Endothelial cell (in vitro differentiated cells): ENCODE measurements at regions not wholly inside any gene's neighbourhood (a gene's known extent, or its start where the extent isn't known, plus 50 kb on each side); places are given as distances from the start of the nearest gene placed in this dataset.
A peak's percentile ranks its signal among the peaks of the same experiment; 100 is the strongest.

ENCODE experiments used
- DNase-seq: peaks from one replicate; pipeline ENCODE4 v3.0.0; 2021; ENCODE audit warnings: low spot score
- H3K27ac Mint-ChIP-seq: one replicate; pipeline ENCODE4 v1.8.0; 2021; ENCODE audit warnings: mixed read lengths, inconsistent platforms; ENCODE audit not compliant: unreplicated experiment
- H3K27me3 Mint-ChIP-seq: one replicate; pipeline ENCODE4 v1.8.0; 2021; ENCODE audit warnings: mild to moderate bottlenecking, moderate library complexity, mixed read lengths, inconsistent platforms; ENCODE audit not compliant: unreplicated experiment
- H3K36me3 Mint-ChIP-seq: one replicate; pipeline ENCODE4 v1.8.0; 2021; ENCODE audit warnings: mild to moderate bottlenecking, low read depth, mixed read lengths, inconsistent platforms; ENCODE audit not compliant: unreplicated experiment
- H3K4me1 Mint-ChIP-seq: one replicate; pipeline ENCODE4 v1.8.0; 2021; ENCODE audit warnings: mild to moderate bottlenecking, mixed read lengths, inconsistent platforms; ENCODE audit not compliant: unreplicated experiment
- H3K4me3 Mint-ChIP-seq: one replicate; pipeline ENCODE4 v1.8.0; 2021; ENCODE audit warnings: mild to moderate bottlenecking, mixed read lengths, inconsistent platforms; ENCODE audit not compliant: unreplicated experiment
- H3K9me3 Mint-ChIP-seq: one replicate; pipeline ENCODE4 v1.8.0; 2021; ENCODE audit warnings: mixed read lengths, inconsistent platforms; ENCODE audit not compliant: unreplicated experiment
- TF ChIP-seq, protein P1 (sequence below): fragments of 200-600 bp; sonication (generic); IDR thresholded peaks from one replicate; pipeline ENCODE4 v1.5.0; 2021; ENCODE audit warnings: antibody characterized with exemption; ENCODE audit not compliant: unreplicated experiment

DNA sequence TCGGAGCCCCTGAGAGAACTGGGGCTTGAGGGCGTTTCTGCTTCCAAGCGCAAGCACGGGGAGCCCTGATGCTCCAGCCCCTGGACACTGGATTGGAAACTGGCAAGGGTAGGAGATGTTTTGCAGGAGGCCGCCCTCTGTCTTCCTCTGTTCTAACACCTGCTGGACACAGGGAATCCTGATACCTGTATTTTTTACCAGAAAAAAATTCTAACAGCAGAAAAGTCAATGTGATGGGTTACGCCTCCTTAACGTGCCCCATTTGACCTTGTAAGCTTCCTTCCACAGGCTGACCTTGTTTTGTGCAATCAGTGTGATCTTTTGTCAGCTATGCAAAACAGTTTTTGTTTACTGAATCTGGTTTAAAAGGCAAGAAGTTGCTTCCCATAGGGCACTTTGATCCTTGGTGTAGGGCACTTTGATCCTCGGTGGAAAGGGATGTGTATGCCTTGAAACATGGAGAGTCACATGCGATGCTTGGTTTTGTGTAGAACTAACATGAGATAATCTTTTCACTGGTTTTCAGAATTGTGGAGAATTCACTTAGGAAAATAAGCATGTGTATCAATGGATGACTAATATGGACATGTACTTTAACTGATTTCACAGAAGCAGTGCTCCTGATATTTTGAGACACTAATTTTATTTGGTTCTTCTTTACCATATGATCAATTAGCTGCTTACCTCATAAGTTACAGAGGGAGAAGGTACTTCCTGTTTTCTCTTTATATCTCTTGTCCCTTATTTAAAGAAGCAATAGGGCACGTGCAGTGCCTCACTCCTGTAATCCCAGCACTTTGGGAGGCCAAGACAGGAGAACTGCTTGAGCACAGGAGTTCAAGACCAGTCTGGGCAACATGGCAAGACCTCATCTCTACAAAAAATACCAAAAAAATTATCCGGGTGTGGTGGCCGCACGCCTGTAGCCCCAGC, 59.9 kb upstream of the MAP3K4 start:
- TF ChIP-seq, protein P1, sequence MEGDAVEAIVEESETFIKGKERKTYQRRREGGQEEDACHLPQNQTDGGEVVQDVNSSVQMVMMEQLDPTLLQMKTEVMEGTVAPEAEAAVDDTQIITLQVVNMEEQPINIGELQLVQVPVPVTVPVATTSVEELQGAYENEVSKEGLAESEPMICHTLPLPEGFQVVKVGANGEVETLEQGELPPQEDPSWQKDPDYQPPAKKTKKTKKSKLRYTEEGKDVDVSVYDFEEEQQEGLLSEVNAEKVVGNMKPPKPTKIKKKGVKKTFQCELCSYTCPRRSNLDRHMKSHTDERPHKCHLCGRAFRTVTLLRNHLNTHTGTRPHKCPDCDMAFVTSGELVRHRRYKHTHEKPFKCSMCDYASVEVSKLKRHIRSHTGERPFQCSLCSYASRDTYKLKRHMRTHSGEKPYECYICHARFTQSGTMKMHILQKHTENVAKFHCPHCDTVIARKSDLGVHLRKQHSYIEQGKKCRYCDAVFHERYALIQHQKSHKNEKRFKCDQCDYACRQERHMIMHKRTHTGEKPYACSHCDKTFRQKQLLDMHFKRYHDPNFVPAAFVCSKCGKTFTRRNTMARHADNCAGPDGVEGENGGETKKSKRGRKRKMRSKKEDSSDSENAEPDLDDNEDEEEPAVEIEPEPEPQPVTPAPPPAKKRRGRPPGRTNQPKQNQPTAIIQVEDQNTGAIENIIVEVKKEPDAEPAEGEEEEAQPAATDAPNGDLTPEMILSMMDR = no peak
- Mint-ChIP-seq H3K36me3 (no peaks in the 10 kb centered on the region), H3K9me3 (no peaks in the 10 kb centered on the region), H3K4me1 (no peaks in the 10 kb centered on the region), H3K27me3 (no peaks in the 10 kb centered on the region), H3K4me3 (no peak overlapping the region), H3K27ac (no peak overlapping the region)
- DNase-seq = no peak

DNA sequence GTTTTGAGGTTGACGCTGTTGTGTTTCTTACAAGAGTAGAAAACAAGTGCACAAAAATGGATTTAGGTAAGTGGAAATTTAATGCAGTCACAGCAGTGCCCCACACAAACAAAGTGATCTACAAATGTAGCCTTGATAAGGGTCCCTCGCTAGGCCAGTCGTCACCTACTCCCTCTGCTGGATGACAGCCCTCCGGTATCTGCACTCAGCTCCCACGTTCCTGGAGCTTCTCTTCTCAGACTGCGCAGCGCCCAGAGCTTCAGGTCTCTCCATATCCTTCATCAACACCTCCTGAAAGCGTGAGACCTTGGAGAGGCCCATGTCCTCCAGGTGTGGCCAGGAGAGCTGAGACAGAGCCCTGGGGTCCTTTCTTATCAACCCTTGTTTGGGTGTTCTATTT, 58.3 kb upstream of the MAP3K4 start:
- Mint-ChIP-seq H3K9me3 (no peaks in the 10 kb centered on the region), H3K4me1 (no peaks in the 10 kb centered on the region), H3K36me3 (no peaks in the 10 kb centered on the region), H3K27me3 (no peaks in the 10 kb centered on the region), H3K4me3 (no peak overlapping the region), H3K27ac (no peak overlapping the region)
- DNase-seq = peak; percentile 11
- TF ChIP-seq, protein P1 = no peak

DNA sequence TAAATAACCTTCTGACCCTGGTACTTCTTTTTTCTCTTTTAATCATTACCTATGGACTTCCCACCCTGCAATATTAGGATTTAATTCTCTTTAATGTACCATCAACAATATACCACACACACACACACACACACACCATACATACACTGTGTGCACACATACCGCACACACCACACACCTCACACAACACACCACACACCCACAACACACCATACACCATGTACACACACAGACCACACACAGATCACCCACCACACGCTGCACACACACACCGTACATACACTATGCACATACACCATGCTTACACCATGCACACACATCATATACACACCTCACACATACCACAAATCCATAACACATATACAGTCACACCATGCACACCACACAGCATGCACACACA, 57.4 kb upstream of the MAP3K4 start:
- Mint-ChIP-seq H3K36me3 (no peaks in the 10 kb centered on the region), H3K4me1 (no peaks in the 10 kb centered on the region), H3K27me3 (no peaks in the 10 kb centered on the region), H3K4me3 (no peak overlapping the region), H3K9me3 (no peaks in the 10 kb centered on the region), H3K27ac (no peak overlapping the region)
- DNase-seq = no peak
- TF ChIP-seq, protein P1 = no peak

DNA sequence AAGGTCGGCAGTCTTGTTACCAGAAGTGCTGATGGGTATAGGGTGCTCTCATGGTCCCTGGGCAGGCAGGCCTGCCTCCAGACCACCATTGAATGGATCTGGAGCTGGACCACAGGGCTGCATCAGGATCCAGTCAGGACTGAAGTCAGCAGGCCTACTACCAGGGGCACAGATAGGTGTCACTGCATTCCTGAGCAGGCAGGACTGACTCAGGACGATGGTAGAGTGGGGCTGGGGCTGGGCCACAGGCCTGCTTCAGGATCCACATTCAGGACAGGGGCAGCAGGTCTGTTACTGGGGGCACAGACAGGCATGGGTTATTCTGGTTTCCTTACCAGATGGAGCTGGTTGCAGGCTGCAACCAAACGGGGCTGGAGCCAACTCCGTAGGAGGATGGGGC, 51.4 kb upstream of the MAP3K4 start:
- H3K9me3 Mint-ChIP-seq = no peaks in the 10 kb centered on the region
- no peak overlapping the region for H3K27ac Mint-ChIP-seq
- no peaks in the 10 kb centered on the region for H3K36me3 Mint-ChIP-seq
- TF ChIP-seq, protein P1 = no peak
- no peaks in the 10 kb centered on the region for H3K27me3 Mint-ChIP-seq
- no peak overlapping the region for H3K4me3 Mint-ChIP-seq
- no peak for DNase-seq
- H3K4me1 Mint-ChIP-seq = no peaks in the 10 kb centered on the region
